HL-60 (cell line): ENCODE measurements at regions not wholly inside any gene's neighbourhood (a gene's known extent, or its start where the extent isn't known, plus 50 kb on each side); places are given as distances from the start of the nearest gene placed in this dataset.

Experiments used
- CTCF ChIP-seq: IDR thresholded peaks from one replicate; pipeline ENCODE4 v1.5.1; 2011; ENCODE audit warnings: low read length, control low read depth, inconsistent platforms; ENCODE audit not compliant: insufficient read depth
- GABPA ChIP-seq: IDR thresholded peaks from 2 replicates; pipeline ENCODE4 v1.6.1; 2012; ENCODE audit warnings: low read depth
- POLR2AphosphoS5 ChIP-seq: IDR thresholded peaks from 2 replicates; pipeline ENCODE4 v1.6.1; 2012; ENCODE audit warnings: low read depth
- REST ChIP-seq: IDR thresholded peaks from 2 replicates; pipeline ENCODE4 v1.6.1; 2012; ENCODE audit warnings: low read depth; ENCODE audit not compliant: insufficient replicate concordance
- SPI1 ChIP-seq: IDR thresholded peaks from 2 replicates; pipeline ENCODE4 v1.6.1; 2012; ENCODE audit warnings: low read depth, mild to moderate bottlenecking, borderline replicate concordance

GRCh38 chr1:4128616-4129015 is 228.5 kb upstream of the C1orf174 start:
- TF ChIP-seq CTCF = no peak
- TF ChIP-seq SPI1 = no peak
- no peak for TF ChIP-seq POLR2AphosphoS5
- no peak for TF ChIP-seq REST
- TF ChIP-seq GABPA = no peak
